Panc1 (cell line): ENCODE measurements at regions not wholly inside any gene's neighbourhood (a gene's known extent, or its start where the extent isn't known, plus 50 kb on each side); places are given as distances from the start of the nearest gene placed in this dataset.

Experiments used
- POLR2AphosphoS5 ChIP-seq: IDR thresholded peaks from 2 replicates; pipeline ENCODE4 v1.6.1; 2012; ENCODE audit warnings: mild to moderate bottlenecking, low read depth, low read length, moderate library complexity
- SIN3A ChIP-seq: IDR thresholded peaks from 2 replicates; pipeline ENCODE4 v1.6.1; 2012; ENCODE audit warnings: low read depth, mild to moderate bottlenecking, low read length, moderate library complexity, borderline replicate concordance; ENCODE audit not compliant: insufficient read depth
- TCF7L2 ChIP-seq: IDR thresholded peaks from 2 replicates; pipeline ENCODE4 v1.6.1; 2011; ENCODE audit warnings: mild to moderate bottlenecking, low read depth, low read length, inconsistent platforms
- TF ChIP-seq, protein P1 (sequence below): fragments of 450-650 bp; IDR thresholded peaks from 2 replicates; pipeline ENCODE4 v1.5.1; 2017; ENCODE audit warnings: mild to moderate bottlenecking
- TF ChIP-seq, protein P2 (sequence below), 2 experiments: IDR thresholded peaks; 2 replicates each; pipeline ENCODE4 v1.6.1; 2011 to 2012; ENCODE audit warnings: low read depth in 2 of 2, control low read depth in 1 of 2, low read length in 1 of 2, mild to moderate bottlenecking in 1 of 2, moderate library complexity in 1 of 2; ENCODE audit not compliant: insufficient read depth in 1 of 2

DNA sequence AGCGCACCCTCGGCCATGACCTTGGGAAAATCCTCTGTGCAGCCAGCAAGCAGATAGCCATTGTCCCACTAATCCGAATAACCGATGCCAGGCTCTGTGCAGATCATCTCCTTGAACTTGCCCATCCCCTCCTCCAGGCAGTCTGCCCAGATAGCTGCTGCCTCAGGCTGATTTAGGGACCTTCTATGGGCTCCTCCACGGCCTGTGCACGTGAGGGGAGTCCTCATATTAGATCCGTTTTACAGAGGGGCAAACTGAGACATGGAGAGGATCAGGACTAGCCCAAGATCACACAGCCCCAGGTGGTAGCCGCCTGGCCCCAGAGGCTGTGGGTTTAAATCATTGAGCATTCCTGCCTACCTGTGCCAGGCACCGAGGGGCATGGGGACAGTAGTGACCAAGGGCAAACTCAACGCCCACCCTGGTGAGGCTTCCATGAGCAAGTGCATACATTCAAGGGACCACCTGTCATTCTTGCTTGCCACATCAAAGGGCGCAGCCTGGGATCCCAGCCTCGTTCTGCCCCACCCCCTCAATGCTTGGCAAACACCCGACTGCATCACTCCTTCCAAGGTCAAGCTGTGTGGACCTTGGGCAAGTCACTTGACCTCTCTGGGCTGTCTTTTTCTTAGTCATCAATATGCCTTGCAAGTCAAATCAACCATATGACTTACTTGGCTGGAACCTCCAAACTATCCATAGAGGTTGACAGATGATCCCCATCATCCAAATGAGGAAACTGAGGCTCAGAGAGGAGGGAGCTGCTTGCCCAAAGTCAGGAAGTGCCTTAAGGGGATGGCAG is 131.6 kb downstream of the MN1 start:
- TF ChIP-seq, protein P1, sequence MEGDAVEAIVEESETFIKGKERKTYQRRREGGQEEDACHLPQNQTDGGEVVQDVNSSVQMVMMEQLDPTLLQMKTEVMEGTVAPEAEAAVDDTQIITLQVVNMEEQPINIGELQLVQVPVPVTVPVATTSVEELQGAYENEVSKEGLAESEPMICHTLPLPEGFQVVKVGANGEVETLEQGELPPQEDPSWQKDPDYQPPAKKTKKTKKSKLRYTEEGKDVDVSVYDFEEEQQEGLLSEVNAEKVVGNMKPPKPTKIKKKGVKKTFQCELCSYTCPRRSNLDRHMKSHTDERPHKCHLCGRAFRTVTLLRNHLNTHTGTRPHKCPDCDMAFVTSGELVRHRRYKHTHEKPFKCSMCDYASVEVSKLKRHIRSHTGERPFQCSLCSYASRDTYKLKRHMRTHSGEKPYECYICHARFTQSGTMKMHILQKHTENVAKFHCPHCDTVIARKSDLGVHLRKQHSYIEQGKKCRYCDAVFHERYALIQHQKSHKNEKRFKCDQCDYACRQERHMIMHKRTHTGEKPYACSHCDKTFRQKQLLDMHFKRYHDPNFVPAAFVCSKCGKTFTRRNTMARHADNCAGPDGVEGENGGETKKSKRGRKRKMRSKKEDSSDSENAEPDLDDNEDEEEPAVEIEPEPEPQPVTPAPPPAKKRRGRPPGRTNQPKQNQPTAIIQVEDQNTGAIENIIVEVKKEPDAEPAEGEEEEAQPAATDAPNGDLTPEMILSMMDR: no peak
- no peak for TF ChIP-seq POLR2AphosphoS5
- TF ChIP-seq, protein P2, sequence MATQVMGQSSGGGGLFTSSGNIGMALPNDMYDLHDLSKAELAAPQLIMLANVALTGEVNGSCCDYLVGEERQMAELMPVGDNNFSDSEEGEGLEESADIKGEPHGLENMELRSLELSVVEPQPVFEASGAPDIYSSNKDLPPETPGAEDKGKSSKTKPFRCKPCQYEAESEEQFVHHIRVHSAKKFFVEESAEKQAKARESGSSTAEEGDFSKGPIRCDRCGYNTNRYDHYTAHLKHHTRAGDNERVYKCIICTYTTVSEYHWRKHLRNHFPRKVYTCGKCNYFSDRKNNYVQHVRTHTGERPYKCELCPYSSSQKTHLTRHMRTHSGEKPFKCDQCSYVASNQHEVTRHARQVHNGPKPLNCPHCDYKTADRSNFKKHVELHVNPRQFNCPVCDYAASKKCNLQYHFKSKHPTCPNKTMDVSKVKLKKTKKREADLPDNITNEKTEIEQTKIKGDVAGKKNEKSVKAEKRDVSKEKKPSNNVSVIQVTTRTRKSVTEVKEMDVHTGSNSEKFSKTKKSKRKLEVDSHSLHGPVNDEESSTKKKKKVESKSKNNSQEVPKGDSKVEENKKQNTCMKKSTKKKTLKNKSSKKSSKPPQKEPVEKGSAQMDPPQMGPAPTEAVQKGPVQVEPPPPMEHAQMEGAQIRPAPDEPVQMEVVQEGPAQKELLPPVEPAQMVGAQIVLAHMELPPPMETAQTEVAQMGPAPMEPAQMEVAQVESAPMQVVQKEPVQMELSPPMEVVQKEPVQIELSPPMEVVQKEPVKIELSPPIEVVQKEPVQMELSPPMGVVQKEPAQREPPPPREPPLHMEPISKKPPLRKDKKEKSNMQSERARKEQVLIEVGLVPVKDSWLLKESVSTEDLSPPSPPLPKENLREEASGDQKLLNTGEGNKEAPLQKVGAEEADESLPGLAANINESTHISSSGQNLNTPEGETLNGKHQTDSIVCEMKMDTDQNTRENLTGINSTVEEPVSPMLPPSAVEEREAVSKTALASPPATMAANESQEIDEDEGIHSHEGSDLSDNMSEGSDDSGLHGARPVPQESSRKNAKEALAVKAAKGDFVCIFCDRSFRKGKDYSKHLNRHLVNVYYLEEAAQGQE (IDR thresholded peaks at IDR 0.05; ENCODE audit: insufficient read depth in 1 of 2, low read depth in 2 of 2, low read length in 1 of 2): no peak
- TF ChIP-seq SIN3A: no peak
- TF ChIP-seq TCF7L2: no peak
